PC-9 (cell line): ENCODE measurements at regions not wholly inside any gene's neighbourhood (a gene's known extent, or its start where the extent isn't known, plus 50 kb on each side); places are given as distances from the start of the nearest gene placed in this dataset.

Experiments used
- EZH2 ChIP-seq: fragments of 200-600 bp; sonication (generic); IDR thresholded peaks from 2 replicates; pipeline ENCODE4 v1.8.0; 2017; ENCODE audit warnings: antibody characterized with exemption, low read depth
- TF ChIP-seq, protein P1 (sequence below): fragments of 200-600 bp; sonication (generic); conservative IDR thresholded peaks from 2 replicates; pipeline ENCODE4 v1.6.1; 2017; ENCODE audit warnings: mixed run types, antibody characterized with exemption, mild to moderate bottlenecking, moderate library complexity

DNA sequence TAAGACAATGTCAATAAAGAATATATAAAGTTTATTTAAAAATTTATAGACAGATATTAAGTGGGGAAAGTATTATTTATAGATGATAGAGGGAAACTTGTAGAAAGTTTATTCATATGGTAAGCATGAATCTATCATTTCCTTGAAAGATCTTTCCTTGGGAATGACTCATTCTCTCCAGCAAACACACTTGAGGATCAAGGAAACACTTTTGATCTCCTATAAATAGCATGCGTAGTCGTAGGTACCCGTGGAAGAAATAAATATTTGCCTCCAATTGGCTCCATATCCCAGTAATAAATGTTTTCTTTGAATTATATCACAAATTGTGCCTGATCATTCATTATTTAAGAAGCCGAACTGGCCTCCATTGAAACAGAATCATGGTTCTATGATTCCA is 483.4 kb downstream of the RNF144A start:
- TF ChIP-seq, protein P1, sequence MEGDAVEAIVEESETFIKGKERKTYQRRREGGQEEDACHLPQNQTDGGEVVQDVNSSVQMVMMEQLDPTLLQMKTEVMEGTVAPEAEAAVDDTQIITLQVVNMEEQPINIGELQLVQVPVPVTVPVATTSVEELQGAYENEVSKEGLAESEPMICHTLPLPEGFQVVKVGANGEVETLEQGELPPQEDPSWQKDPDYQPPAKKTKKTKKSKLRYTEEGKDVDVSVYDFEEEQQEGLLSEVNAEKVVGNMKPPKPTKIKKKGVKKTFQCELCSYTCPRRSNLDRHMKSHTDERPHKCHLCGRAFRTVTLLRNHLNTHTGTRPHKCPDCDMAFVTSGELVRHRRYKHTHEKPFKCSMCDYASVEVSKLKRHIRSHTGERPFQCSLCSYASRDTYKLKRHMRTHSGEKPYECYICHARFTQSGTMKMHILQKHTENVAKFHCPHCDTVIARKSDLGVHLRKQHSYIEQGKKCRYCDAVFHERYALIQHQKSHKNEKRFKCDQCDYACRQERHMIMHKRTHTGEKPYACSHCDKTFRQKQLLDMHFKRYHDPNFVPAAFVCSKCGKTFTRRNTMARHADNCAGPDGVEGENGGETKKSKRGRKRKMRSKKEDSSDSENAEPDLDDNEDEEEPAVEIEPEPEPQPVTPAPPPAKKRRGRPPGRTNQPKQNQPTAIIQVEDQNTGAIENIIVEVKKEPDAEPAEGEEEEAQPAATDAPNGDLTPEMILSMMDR = no peak
- no peak for TF ChIP-seq EZH2
